Lung (tissue), 11 donors: ENCODE measurements at regions not wholly inside any gene's neighbourhood (a gene's known extent, or its start where the extent isn't known, plus 50 kb on each side); places are given as distances from the start of the nearest gene placed in this dataset.

ENCODE experiments used
- ATAC-seq: fragments of 200-7000 bp; cut with Tn5 transposase; one replicate; pipeline ENCODE4 v1.9.1; 2020; ENCODE audit warnings: moderate number of reproducible peaks; ENCODE audit not compliant: insufficient read depth, low FRiP score
- DNase-seq, 3 donors: peaks; one replicate each; pipeline ENCODE4 v3.0.0-alpha.2; 2013 to 2017
- H3K27ac ChIP-seq, 2 donors: one replicate each; pipeline ENCODE4 v1.5.1; 2013; ENCODE audit warnings: mild to moderate bottlenecking in 2 of 2, moderate library complexity in 2 of 2, control low read depth in 1 of 2, inconsistent platforms in 1 of 2, low read depth in 1 of 2, low read length in 1 of 2
- H3K27me3 ChIP-seq, 3 donors: one replicate each; pipeline ENCODE4 v1.5.1; 2013; ENCODE audit warnings: low read length in 2 of 3; ENCODE audit not compliant: control insufficient read depth in 3 of 3, insufficient read depth in 3 of 3
- H3K36me3 ChIP-seq, 4 donors: one replicate each; pipeline ENCODE4 v1.5.1; 2013; ENCODE audit warnings: low read length in 4 of 4, mild to moderate bottlenecking in 1 of 4, moderate library complexity in 1 of 4; ENCODE audit not compliant: control insufficient read depth in 4 of 4, insufficient read depth in 4 of 4
- H3K4me1 ChIP-seq, 5 donors: one replicate each; pipeline ENCODE4 v1.5.1; 2013; ENCODE audit warnings: low read length in 5 of 5, mild to moderate bottlenecking in 2 of 5, moderate library complexity in 1 of 5; ENCODE audit not compliant: control insufficient read depth in 5 of 5, insufficient read depth in 5 of 5
- H3K4me3 ChIP-seq: one replicate; pipeline ENCODE4 v1.5.1; 2013; ENCODE audit warnings: mild to moderate bottlenecking, control low read depth, moderate library complexity
- H3K9ac ChIP-seq, 2 donors: one replicate each; pipeline ENCODE4 v1.5.1; 2013; ENCODE audit warnings: low read length in 2 of 2, control low read depth in 1 of 2; ENCODE audit not compliant: insufficient read depth in 1 of 2
- H3K9me3 ChIP-seq, 4 donors: one replicate each; pipeline ENCODE4 v1.5.1; 2013; ENCODE audit warnings: low read length in 3 of 4, mild to moderate bottlenecking in 1 of 4, moderate library complexity in 1 of 4; ENCODE audit not compliant: control insufficient read depth in 4 of 4, insufficient read depth in 3 of 4
- CTCF ChIP-seq: IDR thresholded peaks from 2 replicates; pipeline ENCODE4 v1.5.1; 2012; ENCODE audit warnings: mild to moderate bottlenecking; ENCODE audit errors: control extremely low read depth, extremely low read depth
- WGBS, 2 donors: extraction: QIAGEN DNeasy Blood & Tissue Kit; methylation state at CpG; one replicate each; pipeline ENCODE4 v1.1.7; 2013; 5-methylcytosine and 5-hydroxymethylcytosine counted together
- donor health status: control.
- donor health status: control.
- donor health status: Bipolar disorder and iron deficiency.
- donor health status: healthy.
- donor health status: DM: yes; HTN: yes; CAD: no.

GRCh38 chr3:165903885-165904630 lies 66.8 kb upstream of the BCHE start:
- Histone ChIP-seq H3K27ac (no peak overlapping the region), H3K36me3 (no peaks in the 10 kb centered on the region), H3K9ac (no peak overlapping the region), H3K9me3 (peaks cover 0 to 2% (median 0%) of the 10 kb centered on the region in 4 donors), H3K27me3 (no peaks in the 10 kb centered on the region), H3K4me3 (no peak overlapping the region), H3K4me1 (no peaks in the 10 kb centered on the region)
- DNase-seq (no peak), ATAC-seq (no peak)
- 79 to 84% methylated on average over 7 of the region's 7 CpGs for WGBS, 2 donors
- TF ChIP-seq CTCF, result no peak

GRCh38 chr3:165899066-165899465 lies 61.8 kb upstream of the BCHE start:
- DNase-seq, result no peak
- no peaks in the 10 kb centered on the region for H3K27me3 ChIP-seq
- TF ChIP-seq CTCF, result no peak
- no peak for ATAC-seq
- no peak overlapping the region for H3K9ac ChIP-seq
- no peak overlapping the region for H3K27ac ChIP-seq
- no peaks in the 10 kb centered on the region for H3K4me1 ChIP-seq
- H3K36me3 ChIP-seq, result no peaks in the 10 kb centered on the region
- no peaks in the 10 kb centered on the region for H3K9me3 ChIP-seq
- no peak overlapping the region for H3K4me3 ChIP-seq
- 91 to 92% methylated on average over 1 of the region's 1 CpG for WGBS, 2 donors

GRCh38 chr3:165897137-165897536 lies 59.9 kb upstream of the BCHE start:
- H3K9ac ChIP-seq, result no peak overlapping the region
- 88% methylated on average over 7 of the region's 7 CpGs for WGBS, 2 donors
- no peak overlapping the region for H3K4me3 ChIP-seq

More at GRCh38 chr3:165897137-165897536, 59.9 kb upstream of the BCHE start:
- DNase-seq (no peak), ATAC-seq (no peak)
- H3K4me1 ChIP-seq, result no peaks in the 10 kb centered on the region
- H3K27me3 ChIP-seq, result no peaks in the 10 kb centered on the region
- no peak for TF ChIP-seq CTCF
- H3K27ac ChIP-seq, result no peak overlapping the region
- no peaks in the 10 kb centered on the region for H3K36me3 ChIP-seq
- no peaks in the 10 kb centered on the region for H3K9me3 ChIP-seq
